Stimulated activated CD4-positive, alpha-beta T cell treated with anti-CD3 and anti-CD28 coated beads, Interleukin-4, amount 100 ng/mL, for 24 hours (primary cell): ENCODE measurements at regions not wholly inside any gene's neighbourhood (a gene's known extent, or its start where the extent isn't known, plus 50 kb on each side); places are given as distances from the start of the nearest gene placed in this dataset.

ENCODE experiments used
- DNase-seq: peaks from one replicate; pipeline ENCODE4 v3.0.0-alpha.2; 2020

DNA sequence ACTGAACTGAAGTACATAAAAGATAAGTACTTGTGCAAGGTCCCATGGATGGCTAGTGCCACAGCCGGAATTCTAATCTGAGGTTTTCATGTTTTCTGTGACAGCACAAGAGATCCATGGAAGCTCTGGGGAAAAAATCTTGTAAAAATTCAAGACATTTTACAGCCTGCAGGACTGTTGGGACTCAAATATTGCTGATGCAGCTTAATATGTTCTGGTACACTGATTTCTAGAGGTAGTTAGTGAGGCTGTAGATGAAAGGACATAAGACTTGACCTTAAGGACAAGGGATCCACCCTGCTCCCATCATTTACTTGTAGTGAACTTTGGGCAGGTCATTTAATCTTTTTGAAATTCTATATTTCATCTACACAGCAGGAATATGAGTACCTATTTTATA, 390.4 kb downstream of the TLE4 start:
- DNase-seq: no peak

DNA sequence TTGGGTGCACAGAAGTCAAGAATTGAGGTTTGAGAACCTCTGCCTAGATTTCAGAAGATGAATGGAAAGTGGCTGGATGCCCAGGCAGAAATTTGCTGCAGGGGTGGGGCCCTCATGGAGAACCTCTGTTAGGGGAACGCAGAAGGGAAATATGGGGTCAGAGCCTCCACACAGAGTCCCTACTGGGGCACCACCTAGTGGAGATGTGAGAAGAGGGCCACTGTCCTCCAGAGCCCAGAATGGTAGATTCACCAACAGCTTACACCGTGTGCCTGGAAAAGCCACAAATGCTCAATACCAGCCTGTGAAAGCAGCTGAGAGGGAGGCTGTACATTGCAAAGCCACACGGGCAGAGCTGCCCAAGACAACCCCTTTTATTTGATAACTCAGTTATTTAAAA, 383.5 kb downstream of the TLE4 start:
- no peak for DNase-seq

DNA sequence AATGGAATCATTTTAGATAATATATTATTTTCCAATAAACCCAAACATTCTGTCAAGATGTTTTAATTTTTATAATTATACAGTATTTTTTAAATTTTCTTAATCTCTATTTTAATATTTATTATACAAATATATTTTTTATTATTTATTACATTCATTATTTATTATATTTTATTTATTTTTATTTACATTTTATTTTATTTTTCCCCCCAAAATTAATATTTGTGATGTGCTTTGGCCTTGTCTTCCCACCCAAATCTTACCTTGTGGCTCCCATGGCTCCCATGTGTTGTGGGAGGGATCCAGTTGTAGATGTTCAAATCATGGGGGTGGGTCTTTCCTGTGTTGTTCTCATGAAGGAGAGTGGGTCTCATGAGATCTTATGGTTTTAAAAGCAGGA, 382.1 kb downstream of the TLE4 start:
- DNase-seq: no peak

DNA sequence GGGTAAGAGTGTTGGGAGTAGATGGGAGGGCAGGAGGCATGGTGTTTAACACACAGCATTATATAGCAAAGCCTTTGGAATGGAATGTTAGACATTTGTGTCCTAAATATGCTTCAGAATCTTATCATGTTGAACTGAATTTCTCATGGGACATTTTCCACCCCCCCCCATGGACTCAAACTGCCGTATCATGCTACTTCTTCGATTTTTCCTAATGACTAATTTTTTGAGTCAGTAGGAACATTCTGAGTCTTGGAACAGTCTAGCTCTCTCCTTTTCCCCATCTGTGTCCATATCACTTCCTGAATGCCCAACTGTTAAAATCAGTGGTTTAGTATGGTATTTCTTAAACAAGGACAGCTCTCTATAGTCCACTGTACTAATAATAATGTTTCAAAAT, 380.6 kb downstream of the TLE4 start:
- no peak for DNase-seq

DNA sequence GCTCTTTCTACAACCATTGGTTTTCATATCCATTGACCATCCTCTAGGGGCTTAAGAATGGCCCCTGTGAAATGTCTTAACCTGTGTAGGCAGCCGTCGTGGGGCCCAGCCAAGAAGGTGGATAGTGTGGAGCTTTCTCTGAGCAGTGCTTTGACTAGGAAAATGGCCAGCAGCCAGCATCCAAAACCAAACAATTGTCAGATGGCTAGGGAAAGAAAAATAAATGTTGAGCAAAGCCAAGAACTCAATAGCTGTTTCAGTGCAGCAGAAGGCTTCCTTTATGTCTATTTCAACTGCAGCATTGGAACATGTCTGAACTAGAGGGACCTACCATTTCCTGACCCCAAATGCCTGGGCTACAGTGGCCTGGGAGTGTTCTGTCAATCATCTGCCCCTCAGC, 374.9 kb downstream of the TLE4 start:
- DNase-seq: no peak

DNA sequence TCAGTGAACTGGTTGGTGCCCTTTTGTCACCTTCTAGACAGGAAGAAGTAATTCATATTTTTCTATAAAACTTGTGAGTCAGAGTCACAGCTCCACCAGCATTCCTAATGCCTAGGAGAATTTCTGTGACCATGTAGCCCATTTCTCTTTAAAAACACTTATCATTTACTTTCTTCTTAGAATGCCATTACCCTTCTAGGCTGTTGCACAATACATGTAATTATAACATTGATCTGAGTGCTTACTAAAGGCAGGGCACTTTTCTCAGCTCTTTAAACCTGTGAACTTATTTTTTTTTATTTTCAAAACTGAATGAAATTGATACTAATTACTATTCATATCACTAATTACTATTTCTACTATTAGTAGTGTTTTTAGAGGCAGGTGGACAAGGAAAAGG, 373.7 kb downstream of the TLE4 start:
- no peak for DNase-seq

DNA sequence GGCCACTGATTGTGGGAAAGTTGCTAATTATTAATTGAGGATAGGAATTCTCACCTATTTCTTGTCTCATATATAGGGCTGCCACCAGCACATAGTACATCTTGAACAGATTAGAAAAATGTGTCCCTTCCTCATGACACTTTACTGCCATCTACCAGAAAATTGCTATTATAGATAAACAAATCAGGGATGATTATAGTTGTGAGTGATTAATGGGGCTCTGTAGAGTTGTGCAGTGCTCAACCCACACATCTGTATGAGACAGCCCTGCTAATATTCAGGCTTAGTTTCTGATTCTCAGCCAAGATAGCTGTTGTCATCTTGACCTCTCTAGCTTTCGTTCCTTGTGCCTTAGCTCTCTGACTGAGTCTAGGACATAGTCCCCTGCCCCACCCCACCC, 373.3 kb downstream of the TLE4 start:
- DNase-seq: no peak

DNA sequence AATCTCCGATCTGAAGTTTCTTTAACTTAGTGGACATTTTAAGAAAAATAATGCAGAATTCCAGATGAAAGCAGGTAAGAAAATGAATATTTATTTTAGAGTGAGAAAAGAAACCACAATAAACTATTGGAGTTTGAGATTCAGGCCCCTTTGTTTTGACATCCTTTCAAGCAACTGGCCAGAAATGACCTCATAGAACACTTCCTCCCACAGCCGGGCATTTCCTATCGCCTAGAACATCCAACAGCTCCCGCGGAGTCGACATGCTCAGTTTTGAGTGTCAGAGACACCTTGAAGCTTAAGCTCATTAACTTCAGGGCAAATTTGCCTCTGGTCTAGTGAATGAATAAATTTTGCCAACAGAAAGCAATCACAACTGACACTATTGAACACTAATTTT, 369.2 kb downstream of the TLE4 start:
- DNase-seq: no peak

DNA sequence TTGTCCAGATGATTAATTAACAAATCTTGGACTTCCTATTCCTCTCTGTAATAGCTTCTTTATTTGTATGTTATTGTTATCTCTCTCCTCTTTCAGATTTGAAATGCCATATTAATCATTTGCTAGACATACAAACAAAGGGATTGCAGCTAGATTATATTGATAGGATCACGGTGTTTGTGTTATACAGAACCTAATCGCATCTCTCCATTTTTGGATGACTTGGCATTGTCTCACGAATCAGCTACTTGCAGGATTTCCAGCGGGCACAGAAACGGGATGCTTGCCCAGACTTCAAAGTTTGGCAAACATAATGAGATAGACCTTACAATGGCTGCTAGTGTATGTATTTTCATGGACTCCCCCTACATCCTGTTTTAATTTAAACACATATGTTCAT, 368.1 kb downstream of the TLE4 start:
- no peak for DNase-seq

DNA sequence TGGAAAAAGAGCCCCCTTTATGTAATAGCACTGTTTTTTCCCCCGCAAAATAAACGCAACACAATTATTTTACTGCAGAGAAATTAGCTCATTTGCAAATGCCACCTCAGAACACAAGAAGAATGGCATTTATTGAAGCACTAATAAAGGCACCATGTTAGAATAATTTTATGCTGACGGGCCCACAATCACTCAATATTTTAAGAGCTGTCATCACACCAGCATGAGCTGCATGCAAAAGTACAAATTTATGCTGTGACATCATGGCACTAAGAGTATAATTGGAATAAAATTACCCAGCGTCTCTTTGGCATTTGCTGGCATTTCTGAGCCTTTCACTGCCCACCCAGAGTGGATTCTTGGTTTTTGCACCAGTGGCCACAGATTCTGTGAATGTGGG, 364.6 kb downstream of the TLE4 start:
- DNase-seq: no peak

DNA sequence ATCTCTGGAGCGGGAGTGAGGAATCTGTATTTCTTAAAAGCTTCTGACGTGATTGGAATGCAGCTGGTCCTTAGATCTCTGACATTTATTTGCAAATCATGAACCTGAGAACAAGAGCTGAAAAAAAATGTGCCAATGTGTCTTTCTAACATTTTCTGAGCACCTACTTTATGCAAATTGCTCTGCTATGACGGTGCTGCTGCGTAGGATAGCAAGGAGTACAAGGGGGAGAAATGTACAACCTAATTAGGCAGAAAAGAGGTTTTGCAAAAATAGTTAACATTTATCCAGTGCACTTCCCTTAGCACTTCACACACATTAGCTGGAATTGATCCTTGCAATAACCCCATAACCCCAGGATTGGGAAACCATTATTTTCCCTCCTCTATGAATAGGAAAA, 357.5 kb downstream of the TLE4 start:
- no peak for DNase-seq

DNA sequence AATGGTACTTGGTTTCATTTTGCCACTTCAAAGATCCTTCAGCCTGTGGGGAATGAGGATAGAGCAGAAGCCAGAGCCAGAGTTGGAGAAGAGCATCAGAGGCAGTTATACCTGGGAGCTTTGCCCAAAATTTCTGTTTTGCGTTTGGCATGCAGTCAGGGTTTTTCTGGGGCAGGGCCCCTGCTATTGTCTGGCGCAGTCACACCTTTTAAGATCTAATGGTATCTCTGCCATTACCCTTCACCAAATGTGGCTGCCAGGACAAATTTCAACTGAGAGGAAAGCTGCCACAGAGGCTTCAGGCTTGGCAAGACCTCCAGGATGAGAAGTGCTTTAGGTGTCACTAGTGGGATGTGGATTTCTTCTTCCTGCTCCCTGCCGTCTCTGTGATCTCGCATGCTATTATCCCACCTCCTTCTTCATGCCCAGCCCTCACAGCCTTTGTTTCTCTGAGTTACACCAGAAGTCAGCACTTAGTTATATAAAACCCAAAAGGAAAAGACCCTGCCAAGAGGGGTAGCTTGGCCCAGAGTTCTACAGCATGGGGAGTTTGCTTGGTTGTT, 357.0 kb downstream of the TLE4 start:
- DNase-seq: no peak

DNA sequence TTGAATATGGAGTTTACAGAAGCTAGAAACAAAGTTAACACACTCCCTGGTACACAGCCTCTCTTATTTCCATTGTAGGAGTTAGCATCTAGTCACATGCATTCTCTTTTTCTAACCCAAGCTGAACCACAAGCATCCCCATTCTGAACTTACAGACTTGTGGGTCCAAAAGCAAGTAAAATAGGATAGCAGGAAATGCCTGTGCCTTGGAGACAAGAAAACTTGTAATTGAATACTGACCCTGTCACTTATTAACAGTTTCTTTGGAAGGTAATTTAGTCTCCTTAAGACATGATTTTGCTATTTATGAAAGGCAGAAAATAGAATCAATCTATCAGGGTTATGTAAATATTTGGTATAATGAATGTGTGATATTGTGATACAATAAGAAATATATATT, 353.6 kb downstream of the TLE4 start:
- no peak for DNase-seq

DNA sequence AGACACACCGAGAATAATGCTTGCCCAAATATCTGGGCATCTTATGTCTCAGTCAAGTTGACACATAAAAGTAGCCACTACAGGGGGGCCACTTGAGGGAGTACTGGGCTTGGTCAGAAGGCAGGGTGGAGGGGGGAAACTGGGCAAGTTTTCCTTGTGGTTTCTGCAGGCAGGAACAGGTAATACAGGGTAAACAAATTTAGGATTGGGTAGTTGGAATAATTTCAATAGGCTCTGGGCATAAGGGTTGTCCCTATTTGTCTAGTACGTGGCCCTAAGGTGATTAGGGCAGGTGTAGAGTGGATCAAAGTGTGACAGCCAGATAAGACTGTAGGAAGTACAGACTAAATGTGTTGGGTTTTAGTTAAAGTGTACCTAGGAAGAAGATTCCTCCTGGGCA, 353.1 kb downstream of the TLE4 start:
- DNase-seq: no peak

DNA sequence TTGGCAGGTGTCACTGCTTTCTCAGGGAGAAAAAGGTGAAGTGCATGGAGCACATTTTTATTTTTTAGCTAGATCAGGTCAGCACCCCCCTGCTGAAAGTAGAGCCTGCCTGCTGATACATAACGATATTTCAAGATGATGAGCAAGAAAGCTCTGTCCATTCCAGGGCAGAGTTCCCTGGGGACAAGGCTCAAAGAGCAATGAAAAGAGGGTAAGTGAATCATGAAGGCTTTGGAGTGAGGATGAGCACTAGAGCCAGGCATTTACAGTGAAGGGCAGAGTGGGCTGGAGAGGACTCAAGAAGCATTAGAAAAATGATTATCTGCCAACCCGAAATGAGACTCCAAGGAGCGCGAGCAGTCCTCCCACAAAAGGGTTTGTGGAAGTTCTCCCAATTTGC, 345.7 kb downstream of the TLE4 start:
- no peak for DNase-seq

DNA sequence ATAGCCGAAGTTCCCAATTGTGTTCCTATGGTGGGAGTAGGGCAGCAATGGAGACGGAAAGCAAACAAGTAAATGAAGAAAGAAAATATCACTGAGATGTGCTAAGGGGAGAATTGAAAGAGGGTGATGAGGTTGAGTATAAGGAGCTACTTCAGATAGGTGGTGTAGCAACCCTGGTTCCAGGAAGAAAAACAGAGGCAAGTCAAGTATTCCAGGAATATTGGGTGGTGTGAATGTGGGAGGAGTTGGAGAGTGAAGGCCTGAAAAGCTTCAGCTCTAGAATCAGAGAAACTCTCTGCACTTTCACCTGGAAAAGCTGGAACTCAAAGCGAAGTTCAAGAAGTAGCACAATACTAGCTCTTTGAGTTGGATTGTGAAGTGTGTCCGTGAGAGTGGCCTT, 342.1 kb downstream of the TLE4 start:
- DNase-seq: no peak

DNA sequence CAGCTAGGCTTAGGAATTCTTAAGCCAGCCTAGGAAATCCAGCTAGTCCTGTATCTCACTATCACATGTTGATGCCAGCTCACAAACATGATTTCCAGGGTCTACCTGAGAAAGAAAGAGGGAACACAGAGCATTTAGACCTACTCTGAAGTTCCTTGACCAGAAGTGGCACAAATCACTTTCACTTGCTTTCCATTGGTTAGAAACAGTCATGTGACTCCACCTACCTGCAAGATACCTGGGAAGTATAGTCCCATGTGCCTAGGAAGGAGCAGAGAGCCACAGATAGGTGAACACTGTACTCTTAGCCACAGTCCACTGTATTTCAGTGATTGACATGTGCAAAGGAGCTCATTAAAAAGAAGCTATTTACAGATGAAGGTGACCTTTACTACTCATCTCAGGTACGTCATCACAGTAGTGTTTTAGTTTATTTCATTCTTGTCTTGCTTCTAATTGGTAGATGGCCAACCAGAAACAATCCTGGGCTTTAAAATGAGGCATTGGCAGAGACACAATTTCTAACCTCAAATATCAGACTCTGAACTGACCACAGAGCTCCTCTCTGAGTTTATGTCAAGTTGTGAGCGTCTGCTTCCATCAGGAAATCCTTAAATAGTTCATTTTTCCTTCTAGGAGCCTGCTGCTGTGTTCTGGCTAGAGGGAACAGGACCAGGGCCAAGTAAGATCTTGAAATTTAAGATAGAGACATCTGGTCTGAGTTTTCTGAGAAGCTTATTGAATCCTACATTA, 340.7 kb downstream of the TLE4 start:
- no peak for DNase-seq

DNA sequence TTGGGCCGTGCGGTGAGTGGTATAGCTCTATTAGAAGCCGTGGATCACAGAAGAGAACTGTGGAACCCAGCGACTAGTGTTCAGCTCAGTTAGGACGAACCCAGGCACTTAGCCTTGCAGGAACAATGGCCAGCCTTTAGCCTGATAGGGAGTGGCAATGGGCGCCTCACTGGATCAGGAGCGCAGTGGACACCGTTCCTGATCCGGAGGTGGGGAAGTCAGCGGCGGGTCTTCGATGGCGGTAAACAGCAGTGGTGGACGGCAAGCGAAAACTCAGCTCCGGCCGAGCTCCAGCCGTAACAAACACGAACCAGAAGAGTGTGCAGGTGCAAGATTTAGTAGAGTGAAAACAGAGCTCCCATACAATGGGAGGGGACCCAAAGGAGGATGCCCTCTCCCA, 340.0 kb downstream of the TLE4 start:
- DNase-seq: no peak

DNA sequence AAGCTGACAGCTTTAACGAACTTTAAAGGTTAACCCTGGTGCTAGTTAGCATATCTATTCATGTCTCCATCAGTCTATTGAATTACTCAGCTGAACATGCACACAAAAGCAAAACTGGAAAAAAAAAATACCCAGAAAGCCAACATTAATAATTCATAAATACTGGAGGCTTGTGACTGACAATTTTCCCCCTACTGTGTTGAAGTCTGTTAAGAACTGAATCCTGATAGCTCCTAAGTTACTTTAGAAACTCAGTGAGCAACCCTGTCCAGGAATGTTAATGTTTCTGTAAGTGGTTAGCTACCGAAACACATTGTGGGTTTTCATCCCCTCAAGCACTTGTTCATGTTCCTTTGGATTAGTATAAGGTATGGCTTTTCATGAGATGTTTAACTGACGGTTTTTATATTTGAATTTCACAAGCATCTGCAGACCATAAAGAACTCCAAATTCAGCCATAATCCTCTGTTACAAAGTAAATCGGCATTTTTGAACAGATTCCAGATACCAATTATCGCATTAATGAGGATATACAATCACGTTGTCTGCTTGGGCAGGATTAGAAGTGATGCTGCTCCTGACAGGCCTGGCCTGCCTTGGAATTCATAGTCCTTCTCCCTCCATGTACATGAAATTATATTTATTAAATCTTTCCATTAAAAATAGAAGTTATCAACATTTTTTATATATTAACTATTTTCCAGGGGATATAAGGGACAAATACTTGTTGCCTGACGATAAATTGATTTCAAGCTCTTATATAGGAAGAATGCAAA, 331.2 kb downstream of the TLE4 start:
- DNase-seq: no peak

DNA sequence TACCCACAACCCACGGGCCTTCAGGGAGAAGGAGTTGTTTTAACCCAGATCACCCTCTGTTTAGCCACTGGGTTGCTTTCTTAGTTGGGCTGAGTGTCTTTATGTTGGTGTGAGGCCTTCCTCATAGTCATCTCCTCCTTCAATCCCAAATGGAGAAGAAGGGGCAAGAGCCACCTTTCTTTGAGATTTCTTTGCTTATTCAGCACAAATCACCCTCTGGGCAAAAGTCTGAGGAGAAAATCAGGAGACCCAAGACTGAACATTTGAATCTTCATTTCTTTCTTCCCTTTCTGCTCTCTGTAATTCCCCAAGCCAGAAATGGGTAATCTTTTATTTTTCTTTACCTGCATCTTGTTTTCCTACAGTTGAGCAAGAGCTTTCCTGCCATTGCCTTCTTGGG, 329.0 kb downstream of the TLE4 start:
- DNase-seq: no peak

DNA sequence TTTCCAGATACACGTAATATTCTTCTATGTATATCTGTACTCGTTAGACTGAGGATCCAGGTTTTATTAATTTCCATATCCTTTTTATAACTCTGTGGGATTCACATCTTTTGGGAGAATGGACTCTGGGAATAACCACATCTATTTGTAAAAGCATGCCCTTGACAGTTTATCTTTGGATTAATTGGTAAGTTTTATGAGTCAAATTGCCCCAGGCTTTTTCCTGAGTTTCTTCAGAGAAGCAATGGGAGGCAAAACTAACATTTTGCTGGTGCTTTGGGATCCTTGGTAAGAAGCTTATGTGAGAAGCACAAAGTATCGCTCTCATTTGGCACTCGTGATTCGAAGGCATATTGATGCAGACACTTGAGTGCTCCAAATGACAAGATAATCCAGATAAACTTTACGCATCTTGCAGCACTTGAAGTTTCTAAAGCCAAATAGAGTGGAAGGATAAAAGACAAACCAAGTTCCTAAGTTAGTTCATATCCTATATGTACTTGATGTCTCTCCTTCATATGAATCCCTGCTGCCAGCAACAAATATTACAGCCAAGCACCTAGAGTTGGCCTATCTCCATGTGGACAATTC, 324.7 kb downstream of the TLE4 start:
- DNase-seq: no peak

DNA sequence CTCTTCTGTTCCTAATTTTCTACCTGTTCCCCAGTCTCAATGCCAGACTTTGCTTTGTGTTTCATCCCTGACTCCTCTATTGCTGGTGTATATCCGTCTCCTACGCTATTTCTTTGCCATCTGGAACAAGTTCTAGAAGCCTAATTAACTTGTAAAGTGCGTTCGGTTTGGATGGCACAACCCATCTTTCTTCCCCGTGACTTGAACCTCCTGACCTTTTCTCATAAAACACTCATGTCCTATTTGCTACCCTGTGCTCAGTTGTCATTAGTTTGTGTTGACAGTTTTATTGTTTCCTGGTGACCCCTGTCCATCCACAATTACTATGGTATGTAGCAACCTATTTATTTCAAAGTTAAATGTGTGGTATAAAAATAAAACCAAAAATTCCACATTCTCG, 323.5 kb downstream of the TLE4 start:
- no peak for DNase-seq

DNA sequence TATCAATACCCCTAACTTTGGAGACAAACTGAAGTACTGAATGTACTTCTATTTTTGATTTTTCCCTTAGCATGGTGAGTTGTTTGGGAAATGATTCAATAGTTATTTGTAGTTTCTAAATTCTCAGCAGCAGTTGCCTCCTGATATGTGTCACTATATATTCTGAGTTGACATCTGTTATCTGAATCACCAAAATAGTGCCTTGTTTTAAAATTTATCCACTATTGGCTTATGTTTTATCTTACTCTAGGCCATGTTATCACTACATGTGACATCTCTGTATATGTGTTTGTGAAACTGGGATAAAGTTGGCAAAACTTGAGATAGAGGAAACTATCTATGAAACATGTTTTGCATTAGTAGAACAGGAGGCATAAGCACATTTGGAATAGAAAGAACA, 317.6 kb downstream of the TLE4 start:
- no peak for DNase-seq
